ENCODE measurements at regions not wholly inside any gene's neighbourhood (a gene's known extent, or its start where the extent isn't known, plus 50 kb on each side); places are given as distances from the start of the nearest gene placed in this dataset.

DNA sequence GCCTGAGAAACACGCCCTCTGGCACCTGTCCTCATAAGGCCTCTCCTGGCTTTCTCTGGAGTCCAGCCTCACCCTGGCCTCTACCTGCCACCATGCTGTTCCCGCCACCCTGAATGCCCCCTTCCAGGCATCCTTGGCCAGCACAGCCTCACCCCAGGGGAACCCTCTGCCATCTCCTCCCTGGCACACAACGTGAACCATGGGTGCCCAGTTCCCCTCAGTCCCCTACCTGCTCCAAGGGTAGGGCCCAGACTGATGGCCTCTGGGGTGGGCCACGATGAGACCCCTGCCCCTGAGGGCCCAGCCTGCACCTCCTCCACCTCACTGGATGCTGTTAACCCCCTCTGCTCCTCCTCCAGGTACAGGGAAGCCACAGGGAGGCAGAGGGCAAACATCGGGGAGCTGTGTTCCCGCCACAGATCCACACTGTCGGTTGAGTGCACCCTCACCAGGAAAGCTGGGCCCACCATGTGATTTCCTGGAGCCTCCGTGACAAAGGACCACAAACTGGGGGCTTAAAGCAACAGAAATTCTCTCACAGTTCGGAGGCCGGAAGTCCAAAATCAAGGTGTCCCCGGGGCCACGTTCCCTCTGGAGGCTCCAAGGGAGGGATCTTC, 169.6 kb downstream of the BRD1 start:
- no peak for DNase-seq

DNA sequence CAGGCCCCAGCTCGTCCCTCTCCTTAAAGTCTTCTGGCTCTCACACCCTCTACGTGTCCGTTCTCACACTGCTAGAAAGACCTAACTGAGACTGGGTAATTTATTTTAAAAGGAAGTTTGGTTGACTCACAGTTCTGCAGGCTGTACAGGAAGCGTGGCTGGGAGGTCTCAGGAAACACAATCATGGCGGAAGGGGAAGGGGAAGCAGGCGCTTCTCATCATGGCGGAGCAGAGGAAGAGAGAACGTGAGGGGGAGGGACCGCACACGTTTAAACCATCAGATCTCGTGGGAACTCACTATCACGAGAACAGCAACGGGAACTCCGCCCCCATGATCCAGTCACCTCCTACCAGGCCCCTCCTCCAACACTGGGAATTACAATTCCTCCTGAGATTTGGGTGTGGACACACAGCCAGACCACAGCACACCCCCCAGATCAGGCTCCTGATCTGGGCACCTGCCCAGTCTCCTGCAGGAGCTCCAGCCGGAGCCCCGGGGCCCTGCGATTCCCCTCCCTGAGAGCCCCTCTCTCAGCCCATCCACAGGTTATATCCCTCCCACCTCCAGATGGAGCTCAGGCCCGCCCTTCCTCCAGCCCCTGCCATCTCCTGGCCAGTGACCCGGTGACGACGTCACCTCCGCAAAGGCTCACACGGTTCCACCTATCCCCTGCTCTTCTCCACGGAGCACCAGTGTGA, 170.2 kb downstream of the BRD1 start:
- peak; percentile 90 to 95 (median 92) for DNase-seq

DNA sequence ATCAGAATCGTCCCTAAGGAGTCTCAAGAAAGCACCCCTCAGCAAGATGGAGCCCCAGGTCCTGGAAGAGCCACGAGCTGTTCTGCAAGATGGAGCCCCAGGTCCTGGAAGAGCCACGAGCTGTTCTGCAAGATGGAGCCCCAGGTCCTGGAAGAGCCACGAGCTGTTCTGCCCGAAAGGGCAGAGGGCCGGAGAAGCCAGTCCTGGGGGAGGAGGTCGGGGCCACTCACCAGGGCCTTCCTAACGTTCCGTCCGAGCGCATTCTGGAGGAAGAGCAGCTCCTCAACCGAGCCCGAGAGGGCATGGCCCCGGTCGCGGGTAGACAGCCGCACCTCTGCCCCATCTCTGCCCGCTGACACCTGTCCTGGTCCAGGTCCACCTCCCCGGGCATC, 170.8 kb downstream of the BRD1 start:
- peak in 1 of 4 experiments; percentile 31 for DNase-seq

DNA sequence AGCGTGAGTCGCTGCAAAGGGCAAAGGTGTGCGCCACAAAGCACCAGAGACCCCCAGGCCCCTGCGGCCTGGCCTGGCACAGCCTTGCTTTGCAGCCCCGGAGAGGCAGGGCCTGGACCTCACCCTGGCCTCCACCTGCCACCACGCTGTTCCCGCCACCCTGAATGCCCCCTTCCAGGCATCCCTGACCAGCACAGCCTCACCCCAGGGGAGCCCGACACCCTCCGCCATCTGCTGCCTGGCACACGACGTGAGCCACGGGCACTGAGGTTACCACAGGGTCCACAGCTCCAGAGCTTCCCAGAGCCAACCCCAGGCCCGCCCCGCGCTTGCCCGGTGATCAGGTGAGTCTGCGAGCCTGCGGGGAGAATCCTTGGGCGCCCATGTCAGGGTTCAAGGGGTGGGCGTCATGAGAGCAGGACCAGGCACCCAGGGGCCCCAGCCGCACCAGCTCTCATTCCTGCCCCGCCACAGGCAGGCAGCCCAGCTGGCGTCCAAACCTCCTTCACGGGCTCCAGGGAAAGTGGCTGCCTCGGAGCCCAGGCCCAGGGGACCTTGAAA, 171.3 kb downstream of the BRD1 start:
- no peak for DNase-seq

DNA sequence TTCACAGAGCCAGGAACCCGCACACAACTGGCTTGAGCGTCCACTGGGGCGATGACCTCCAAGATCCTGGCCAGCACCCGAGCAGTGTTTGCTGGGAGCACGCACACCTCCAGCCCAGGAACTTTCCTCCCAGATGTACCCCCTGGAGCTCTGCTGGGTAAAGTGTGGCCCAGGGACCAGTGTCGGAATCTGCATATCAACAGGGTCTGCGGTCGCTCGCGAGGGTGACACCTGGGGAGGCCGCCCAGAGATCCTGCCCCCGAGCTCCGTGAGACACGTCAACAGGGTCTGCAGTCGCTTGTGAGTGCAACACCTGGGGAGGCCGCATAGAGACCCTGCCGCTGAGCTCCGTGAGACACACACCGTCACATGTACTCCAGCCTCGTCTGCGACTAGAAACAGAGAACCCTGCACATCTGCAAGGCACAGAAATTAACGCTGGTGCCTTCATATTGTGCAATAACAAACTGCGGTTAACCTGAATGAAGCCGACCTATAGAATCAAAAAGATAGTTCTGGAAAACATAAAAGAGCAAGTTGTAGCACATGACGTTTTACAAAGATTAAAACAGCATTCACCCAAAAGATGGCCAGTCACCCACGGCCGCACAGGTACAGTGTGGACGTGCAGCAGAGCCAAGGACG, 172.4 kb downstream of the BRD1 start:
- DNase-seq: no peak

DNA sequence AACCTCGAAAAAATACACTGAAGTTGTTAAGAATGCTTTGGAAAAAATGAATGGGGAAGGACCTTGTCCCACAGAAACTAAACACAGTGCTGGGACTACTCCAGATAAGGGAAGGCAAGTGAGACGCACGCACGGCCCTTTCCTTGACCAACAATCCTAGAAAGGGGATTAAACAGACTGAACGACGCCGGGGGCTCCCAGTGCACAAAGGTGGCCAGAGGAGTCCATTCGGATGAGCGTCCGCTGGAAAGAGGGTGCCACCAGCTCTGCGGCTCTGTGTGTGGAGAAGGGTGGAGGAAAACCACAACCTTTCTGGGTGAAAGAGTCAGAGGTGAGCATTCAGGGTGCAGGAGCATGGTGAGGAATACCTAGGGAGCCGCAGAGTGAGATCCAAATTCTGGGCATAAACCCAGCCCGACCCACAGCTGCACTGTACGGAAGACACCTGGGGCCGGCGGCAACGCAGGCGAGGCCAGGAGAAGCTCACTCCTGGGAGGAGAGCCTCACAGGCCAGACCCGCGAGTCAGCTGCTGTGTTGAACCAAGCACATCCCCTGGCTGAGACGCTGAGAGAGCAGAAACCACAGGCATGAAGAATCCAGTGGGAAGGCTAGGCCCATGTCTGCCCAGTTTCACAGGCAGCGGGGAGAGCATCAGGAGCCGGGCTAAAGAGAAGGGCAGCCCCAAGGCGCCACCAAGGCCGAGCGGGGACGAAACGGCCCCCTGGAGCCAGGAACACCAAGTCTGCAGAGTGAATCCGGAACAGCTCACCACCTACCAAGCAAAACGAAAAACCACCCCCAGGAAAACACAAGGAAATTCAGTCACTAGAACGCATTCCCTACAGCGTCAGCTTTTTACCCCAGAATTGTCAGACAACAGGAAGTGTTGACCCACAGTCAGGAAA, 177.1 kb downstream of the BRD1 start:
- DNase-seq: no peak

DNA sequence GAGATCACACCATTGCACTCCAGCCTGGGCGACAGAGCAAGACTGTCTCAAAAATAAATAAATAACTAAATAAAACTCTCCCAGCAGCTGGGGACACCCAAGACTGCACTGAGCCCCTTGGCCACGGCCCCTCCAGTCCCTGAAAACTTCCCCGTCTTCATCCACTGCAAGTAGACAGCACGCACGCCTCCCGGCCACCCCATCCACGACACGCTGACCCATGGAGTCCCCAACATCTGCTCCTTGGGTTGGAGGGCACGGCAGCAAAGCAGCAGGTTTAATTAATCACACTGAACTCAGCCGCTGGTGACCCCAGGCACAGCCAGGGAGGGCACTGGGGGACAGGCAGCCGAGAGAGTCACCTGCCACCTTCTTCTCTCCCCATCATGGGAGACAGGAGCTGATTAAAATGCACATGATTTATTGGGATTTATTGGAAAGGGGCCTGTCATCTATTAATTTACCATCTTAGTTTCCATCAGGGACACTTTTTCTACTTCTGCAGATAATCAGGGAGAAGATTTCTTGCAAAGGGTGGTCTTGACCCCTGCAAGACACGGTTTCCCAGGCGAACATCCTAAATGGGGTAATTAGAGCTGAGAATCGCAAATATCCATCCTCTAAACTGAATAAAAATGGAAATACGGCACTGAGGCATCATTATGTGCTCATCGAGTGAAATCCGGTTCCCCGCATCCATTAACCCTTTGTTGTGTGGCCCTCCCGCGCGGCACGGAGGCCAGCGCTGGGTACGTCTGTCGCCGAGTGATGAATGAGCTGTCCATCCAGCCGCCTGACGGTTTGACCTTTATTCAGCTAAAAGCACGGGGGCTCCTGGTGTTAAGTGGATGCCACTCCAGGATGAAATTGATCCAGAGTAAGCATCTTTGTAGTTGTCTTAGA, 178.3 kb downstream of the BRD1 start:
- DNase-seq: no peak

DNA sequence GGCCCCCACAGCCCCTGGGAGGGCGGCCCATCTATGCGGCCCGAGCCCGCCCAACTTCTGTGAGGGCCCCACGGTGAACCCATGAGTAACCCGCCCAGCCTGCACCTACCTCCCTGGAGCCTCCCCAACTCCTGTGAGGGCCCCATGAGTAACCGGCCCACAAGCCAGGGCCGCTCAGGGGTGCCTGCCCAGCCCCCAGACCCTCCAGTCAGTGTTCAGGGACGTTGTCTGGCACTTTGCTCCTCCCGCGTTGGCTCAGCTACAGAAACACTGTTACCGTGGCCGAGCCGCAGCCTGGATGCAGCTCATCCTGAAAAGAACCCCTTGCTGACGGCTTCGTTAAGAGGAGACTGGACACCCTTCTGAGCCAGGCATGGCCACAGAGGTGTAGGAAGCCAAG, 179.6 kb downstream of the BRD1 start:
- DNase-seq: no peak

DNA sequence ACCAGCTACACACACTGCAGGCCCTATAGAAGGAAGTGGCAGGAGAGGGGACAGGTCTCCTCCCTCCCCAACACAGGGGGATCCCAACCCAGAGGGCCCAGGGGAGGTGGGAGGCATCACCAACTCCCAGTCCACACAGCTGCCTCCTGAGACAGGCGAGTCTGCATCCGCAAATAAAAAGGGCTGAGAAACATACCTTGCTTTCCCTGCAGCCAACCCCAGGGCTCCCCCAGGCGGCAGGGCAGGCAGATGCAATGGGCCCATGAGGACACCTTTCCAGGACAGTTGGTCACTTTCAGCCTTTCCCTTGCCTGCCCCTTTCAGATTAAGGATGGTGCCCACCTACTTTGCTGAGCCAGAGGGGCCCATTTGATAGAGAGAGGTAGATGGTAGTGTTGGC, 180.0 kb downstream of the BRD1 start:
- DNase-seq: no peak

DNA sequence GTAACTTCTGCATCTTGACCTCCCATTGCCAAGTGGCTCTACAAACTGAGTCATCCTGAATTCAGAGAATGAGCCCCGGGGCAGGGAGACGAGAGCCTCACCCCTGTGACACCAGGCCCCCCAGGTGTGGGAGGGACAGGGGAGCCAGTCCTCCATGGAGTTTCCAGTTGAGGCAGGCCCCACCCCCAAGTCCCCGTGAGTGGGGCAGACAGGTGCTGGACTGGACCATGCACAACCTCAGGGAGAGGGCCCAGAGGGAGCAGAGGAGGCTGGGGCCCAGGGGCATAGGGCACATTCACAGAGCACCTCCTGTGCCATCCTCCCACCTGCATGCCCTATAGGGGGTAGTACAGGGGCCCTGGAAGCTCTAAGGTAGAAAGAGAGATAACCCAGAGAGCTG, 180.8 kb downstream of the BRD1 start:
- no peak for DNase-seq

DNA sequence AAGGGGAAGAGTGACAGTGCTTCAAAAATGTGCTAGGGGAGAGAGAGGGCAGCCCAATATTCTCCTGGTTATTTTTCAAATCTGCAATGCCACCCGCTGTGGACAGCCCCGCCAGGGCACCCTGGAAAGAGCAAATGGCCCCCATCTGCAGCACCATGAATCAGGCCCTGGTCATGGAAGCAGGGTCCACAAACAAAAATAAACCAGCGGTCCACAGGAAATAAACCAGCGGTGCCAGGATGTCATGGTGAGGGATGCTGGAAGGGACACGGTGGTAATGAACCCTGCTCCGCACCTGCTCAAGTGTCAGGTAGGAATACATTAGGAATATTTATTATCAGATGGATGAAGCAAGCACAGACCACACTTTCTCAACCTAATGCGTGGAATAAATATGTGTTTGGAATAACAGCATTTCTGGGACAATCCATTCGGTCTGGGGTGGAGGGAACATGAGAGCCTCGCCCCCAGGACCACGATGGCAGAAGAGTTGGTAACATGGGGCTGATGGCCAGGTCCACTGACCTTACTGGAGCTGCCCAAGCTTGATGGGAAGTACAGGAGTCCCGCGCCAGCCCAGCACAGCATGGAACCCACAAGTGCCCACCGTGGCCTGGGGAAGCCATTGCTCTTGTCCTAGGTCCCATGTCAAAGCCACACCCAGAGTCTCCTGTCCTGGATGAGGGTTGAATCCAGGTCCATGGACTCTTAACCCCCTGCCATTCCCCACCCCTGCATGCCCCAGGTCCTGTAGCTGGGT, 181.7 kb downstream of the BRD1 start:
- no peak for DNase-seq

DNA sequence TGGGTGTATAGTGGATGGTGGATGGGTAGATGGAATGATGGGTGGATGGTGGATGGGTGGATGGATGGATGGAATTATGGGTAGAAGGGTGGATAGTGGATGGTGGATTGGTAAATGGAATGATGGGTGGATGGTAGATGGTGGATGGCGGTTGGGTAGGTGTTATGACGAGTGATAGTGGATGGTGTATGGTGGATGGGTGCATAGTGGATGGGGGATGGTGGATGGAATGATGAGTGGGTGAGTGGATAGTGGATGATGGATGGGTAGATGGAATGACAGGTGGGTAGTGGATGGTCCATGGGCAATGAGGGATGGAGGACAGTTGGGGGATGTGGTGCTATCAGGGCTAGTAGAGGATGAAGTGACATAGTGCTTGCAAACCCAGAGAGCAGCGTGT, 182.4 kb downstream of the BRD1 start:
- DNase-seq: no peak

DNA sequence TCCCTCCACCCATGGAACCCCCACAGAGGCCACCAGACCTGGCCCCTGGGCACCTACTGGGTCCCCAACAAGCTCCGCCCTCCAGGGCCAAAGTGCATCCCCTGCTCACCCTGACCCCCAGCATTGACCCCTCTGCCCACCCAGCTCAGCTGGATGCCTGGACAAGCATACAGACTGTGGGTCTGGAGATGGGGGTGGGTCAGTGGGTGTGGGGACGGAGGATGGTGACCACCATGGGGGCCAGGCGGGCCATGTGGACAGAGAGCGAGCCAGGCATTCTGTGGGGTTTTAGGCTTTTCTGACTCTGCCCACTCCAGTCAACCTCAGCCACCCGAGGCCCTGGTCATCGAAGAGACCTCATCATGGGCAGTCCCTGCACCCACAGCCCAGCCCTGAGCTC, 183.7 kb downstream of the BRD1 start:
- no peak for DNase-seq

DNA sequence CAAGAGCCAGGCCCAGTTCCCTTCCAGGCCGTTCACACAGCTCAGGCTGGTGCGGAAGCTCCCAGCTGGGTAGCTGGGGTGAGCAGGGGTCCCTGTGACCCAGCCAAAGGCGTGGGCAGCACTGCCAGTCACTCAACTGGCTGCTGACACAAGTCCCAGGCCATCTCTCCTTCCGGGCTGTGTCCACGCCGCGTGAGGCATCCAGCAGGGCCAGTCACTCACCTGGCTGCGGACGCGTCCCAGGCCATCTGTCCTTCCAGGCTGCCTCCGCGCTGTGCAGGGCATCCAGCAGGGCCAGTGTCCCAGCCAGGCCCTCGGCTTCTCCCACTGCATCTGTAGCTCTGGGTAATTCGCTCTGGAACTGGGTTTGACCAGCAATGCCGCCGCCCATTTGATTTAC, 184.2 kb downstream of the BRD1 start:
- DNase-seq: no peak

DNA sequence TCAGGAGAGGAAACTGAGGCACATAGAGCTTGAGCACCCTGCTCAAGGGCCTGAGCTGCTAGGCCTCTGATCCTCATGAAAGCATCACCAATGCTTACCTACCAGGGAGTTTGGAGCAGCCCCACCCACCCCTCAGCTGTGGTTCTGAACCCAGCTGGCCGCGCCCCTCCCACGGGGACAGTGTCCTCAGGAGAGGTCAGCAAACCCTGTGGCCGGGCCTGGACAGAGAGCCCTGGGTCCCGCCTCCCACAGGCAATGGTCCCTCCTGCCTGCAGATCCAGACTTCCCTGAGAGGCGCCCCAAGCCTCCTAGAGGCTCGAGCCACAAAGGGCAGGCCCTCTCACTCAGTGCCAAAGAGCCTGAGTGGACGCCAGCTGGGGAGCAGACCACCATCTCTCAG, 184.9 kb downstream of the BRD1 start:
- DNase-seq: no peak

DNA sequence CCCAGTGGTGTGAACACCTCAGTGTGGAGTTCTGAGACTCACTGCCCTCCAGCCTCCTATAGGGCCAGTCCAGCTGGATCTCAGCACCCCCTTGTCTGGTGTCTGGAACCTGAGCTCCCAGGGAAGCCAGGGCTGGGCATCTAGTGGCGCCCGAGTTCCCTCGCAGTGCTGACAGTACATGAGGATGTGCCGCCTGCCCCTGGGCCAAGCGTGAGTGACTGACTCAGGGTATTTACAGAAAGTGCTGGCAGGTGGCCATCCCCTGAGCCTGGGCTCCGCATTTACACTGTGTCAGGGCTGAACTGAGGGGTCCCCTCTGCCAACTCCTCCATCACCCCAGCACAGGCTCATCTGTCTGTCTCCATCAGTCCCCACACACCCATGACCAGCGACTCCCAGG, 185.3 kb downstream of the BRD1 start:
- DNase-seq: no peak

DNA sequence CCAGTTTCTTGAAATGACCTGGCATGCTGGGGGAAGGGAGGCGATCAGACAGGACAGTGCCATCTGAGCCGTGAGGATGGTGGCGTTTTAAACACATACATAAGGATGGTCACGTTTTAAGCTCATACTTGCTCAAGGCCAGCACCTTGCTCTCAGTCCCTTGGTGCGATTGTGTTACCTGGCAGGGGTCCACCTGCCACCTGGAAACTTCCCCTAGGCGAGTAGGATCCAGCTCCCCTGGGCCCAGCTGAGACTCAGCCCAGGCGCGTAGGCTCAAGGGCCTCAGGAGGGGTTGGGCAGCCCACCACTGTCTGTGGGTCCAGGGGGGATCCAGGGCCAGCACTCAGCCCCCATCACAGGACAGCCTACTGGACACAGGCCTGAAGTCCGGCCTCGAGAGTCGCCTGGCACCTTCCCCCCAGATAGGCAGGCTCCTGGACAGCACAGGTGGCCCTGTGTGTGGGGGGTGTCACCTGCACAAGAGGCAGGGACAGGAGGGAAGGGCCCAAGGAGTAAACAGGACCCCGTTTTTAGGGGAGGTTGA, 185.8 kb downstream of the BRD1 start:
- DNase-seq: no peak

DNA sequence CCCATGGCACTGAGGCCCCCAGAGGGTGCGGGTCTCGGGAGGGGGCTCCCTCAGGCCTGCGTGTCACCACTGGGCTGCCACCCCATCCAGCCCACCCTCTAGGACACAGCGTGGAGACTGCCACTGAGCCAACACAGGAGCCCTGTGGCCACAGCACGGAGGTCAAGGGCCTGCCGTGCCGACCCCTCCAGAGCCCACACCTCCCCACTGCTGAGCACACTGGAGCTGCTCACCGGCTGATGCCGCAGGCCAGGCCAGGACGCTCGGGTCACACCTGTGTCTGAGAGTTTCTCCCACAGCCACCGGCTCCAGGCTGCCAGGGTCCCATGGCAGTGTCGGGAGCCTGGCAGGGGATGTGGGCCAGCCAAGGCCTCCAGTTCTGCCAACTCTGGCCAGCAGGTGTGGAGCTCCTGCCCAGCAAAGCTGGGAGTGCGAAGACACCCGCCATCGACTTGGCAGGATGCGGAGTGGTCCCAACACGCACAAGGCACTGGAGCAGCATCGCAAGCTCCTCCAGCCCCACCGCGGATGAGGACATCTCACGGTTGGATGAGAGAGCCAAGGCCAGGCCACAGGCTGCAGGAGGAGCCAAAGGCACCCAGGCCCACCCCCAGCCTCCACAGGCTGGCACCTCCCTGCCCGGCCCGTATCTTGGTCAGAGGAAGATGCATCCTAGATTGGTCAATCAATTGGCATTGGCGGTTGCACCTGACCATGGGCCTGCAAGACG, 187.1 kb downstream of the BRD1 start:
- no peak for DNase-seq

DNA sequence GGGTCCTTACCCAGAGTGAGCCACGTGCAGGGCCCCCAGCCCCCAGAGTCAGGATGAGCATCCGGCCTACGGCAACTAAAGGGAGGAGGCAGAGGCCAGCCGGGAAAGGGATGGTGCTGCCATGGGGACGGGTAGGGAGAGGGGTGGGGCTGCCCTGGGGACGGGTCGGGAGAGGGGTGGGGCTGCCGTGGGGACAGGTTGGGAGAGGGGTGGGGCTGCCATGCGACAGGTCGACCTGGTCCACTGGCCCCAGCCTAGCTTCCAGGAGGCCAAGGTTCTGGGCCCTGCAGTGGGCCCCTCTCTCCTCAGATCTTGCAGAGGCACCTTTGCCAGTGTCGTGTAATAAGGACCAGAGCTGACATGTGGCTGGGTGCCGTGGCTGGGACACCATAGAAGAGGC, 187.7 kb downstream of the BRD1 start:
- DNase-seq: no peak

DNA sequence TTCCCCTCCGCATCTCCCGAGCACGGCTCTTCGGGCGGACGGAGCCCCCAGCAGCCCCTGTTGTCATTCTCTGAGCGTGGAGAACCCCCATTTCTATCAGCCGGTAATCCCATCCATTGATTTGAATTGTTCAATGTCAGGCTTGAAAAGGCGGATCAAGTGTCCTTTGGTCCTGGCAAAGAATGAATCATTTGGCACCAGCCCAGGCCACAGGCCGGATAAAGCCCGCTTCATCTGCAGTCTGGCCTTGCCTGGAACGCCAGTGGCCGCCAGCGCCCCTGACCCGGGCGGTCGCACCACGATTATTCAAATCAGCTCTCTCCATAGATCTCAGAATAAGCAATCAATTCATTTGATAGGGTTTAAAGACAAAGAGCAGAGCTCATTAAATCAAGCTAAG, 188.9 kb downstream of the BRD1 start:
- DNase-seq: no peak
